SK-N-SH (cell line): ENCODE measurements at regions not wholly inside any gene's neighbourhood (a gene's known extent, or its start where the extent isn't known, plus 50 kb on each side); places are given as distances from the start of the nearest gene placed in this dataset.

Experiments used
- CTCF ChIA-PET: fragments of 300-600, 350-600 bp; formaldehyde crosslinking; extraction: SDS; loops from one replicate; lab custom pipeline; 2021; lab: Yijun Ruan, JAX
- POLR2A ChIA-PET: fragments of 350-600 bp; sonication (Branson Sonifier 250); formaldehyde crosslinking; extraction: SDS; loops from one replicate; lab custom pipeline; 2020; ENCODE audit warnings: antibody characterized with exemption, inconsistent platforms; lab: Yijun Ruan, JAX
- DNase-seq: peaks from one replicate; pipeline ENCODE4 v3.0.0; 2012
- H2AFZ ChIP-seq: fragments of 200-600 bp; sonication (generic); 2 replicates; pipeline ENCODE4 v1.8.1; 2016; ENCODE audit warnings: antibody characterized with exemption, mild to moderate bottlenecking, low read depth
- H3F3A ChIP-seq: fragments of 200-600 bp; sonication (generic); replicated peaks from 2 replicates; pipeline ENCODE3; 2016; ENCODE audit warnings: antibody characterized with exemption, mild to moderate bottlenecking; ENCODE audit not compliant: insufficient read depth
- H3K27ac ChIP-seq, 2 experiments: fragments of 200-500 bp in 1 of 2; fragments of 200-600 bp in 1 of 2; sonication (Bioruptor generic) in 1 of 2; sonication (generic), shearing (Covaris generic) in 1 of 2; 2 replicates each; pipeline versions ENCODE4 v1.5.1 to v1.6.1; 2014 to 2016; ENCODE audit warnings: low read depth in 2 of 2, inconsistent platforms in 1 of 2, low read length in 1 of 2, mild to moderate bottlenecking in 1 of 2, mixed read lengths in 1 of 2
- H3K27me3 ChIP-seq: fragments of 200-600 bp; sonication (generic), shearing (Covaris generic); 2 replicates; pipeline ENCODE4 v1.6.1; 2016; ENCODE audit warnings: mixed run types; ENCODE audit not compliant: insufficient read depth
- H3K36me3 ChIP-seq, 2 experiments: fragments of 200-500 bp in 1 of 2; fragments of 200-600 bp in 1 of 2; sonication (Bioruptor generic) in 1 of 2; sonication (generic) in 1 of 2; replicated peaks in 1 of 2; 2 replicates each; pipeline versions ENCODE3 to v1.5.1; 2014 to 2016; ENCODE audit warnings: low read length in 1 of 2, mild to moderate bottlenecking in 1 of 2; ENCODE audit not compliant: insufficient read depth in 2 of 2, control insufficient read depth in 1 of 2
- H3K4me1 ChIP-seq, 2 experiments: fragments of 200-500 bp in 1 of 2; fragments of 200-600 bp in 1 of 2; sonication (Bioruptor generic) in 1 of 2; sonication (generic), shearing (Covaris generic) in 1 of 2; 2 replicates each; pipeline versions ENCODE4 v1.5.1 to v1.6.1; 2014 to 2016; ENCODE audit warnings: low read depth in 1 of 2, low read length in 1 of 2, mixed run types in 1 of 2; ENCODE audit not compliant: insufficient read depth in 2 of 2, control insufficient read depth in 1 of 2
- H3K4me2 ChIP-seq: fragments of 200-600 bp; sonication (generic), shearing (Covaris generic); 2 replicates; pipeline ENCODE4 v1.6.1; 2017; ENCODE audit warnings: mixed run types
- H3K4me3 ChIP-seq, 2 experiments: fragments of 200-500 bp in 1 of 2; fragments of 200-600 bp in 1 of 2; sonication (Bioruptor generic) in 1 of 2; sonication (generic), shearing (Covaris generic) in 1 of 2; 2 replicates each; pipeline versions ENCODE4 v1.5.1 to v1.8.1; 2014 to 2016; ENCODE audit warnings: low read depth in 2 of 2, inconsistent platforms in 1 of 2, low read length in 1 of 2, mild to moderate bottlenecking in 1 of 2, mixed read lengths in 1 of 2, moderate library complexity in 1 of 2
- H3K79me2 ChIP-seq: fragments of 200-600 bp; sonication (generic); 2 replicates; pipeline ENCODE4 v1.8.1; 2017; ENCODE audit warnings: mild to moderate bottlenecking; ENCODE audit not compliant: insufficient read depth
- H3K9ac ChIP-seq: fragments of 200-600 bp; sonication (generic); 2 replicates; pipeline ENCODE4 v1.6.1; 2017; ENCODE audit warnings: mixed run types
- H3K9me2 ChIP-seq: fragments of 200-600 bp; sonication (generic); 2 replicates; pipeline ENCODE4 v1.6.1; 2017; ENCODE audit warnings: mixed run types
- H3K9me3 ChIP-seq: fragments of 200-600 bp; sonication (generic); 2 replicates; pipeline ENCODE4 v1.6.1; 2017; ENCODE audit warnings: mixed run types, mild to moderate bottlenecking, moderate library complexity
- H4K20me1 ChIP-seq: fragments of 200-600 bp; sonication (generic); 2 replicates; pipeline ENCODE4 v1.6.1; 2017; ENCODE audit warnings: mild to moderate bottlenecking, mixed run types; ENCODE audit not compliant: insufficient read depth
- CHD2 ChIP-seq: fragments of 150-350 bp; IDR thresholded peaks from 2 replicates; pipeline ENCODE4 v1.6.1; 2018; ENCODE audit warnings: low read length; ENCODE audit not compliant: partially characterized antibody
- FOXM1 ChIP-seq: IDR thresholded peaks from 2 replicates; pipeline ENCODE4 v1.4.0; 2012; ENCODE audit warnings: low read depth, mild to moderate bottlenecking
- GABPA ChIP-seq: IDR thresholded peaks from 2 replicates; pipeline ENCODE4 v1.4.0; 2012; ENCODE audit warnings: low read depth, mild to moderate bottlenecking
- GATA2 ChIP-seq: sonication (generic); formaldehyde crosslinking; IDR thresholded peaks from 2 replicates; pipeline ENCODE4 v1.5.0; 2020; ENCODE audit warnings: mild to moderate bottlenecking, missing genetic modification reagents
- JUND ChIP-seq: IDR thresholded peaks from 2 replicates; pipeline ENCODE4 v1.4.0; 2012
- MXI1 ChIP-seq: IDR thresholded peaks from 2 replicates; pipeline ENCODE4 v1.6.1; 2012; ENCODE audit warnings: mild to moderate bottlenecking, low read depth, low read length, improper control_type of control experiment
- NFIC ChIP-seq: IDR thresholded peaks from 2 replicates; pipeline ENCODE4 v1.4.0; 2012; ENCODE audit warnings: borderline replicate concordance
- RCOR1 ChIP-seq: fragments of 150-350 bp; IDR thresholded peaks from 2 replicates; pipeline ENCODE4 v1.6.1; 2017; ENCODE audit warnings: antibody characterized with exemption, low read length
- SIN3A ChIP-seq: IDR thresholded peaks from 2 replicates; pipeline ENCODE4 v1.6.1; 2012; ENCODE audit warnings: low read depth, mild to moderate bottlenecking, low read length, moderate library complexity, borderline replicate concordance
- TAF1 ChIP-seq: IDR thresholded peaks from 2 replicates; pipeline ENCODE4 v1.6.1; 2012; ENCODE audit warnings: low read depth, mild to moderate bottlenecking, low read length, moderate library complexity, borderline replicate concordance
- TCF12 ChIP-seq: IDR thresholded peaks from 2 replicates; pipeline ENCODE4 v1.4.0; 2012
- USF1 ChIP-seq: IDR thresholded peaks from 2 replicates; pipeline ENCODE4 v1.4.0; 2012; ENCODE audit warnings: low read depth, borderline replicate concordance
- USF2 ChIP-seq: fragments of 150-350 bp; IDR thresholded peaks from 2 replicates; pipeline ENCODE4 v1.6.1; 2017; ENCODE audit warnings: antibody characterized with exemption, low read length, low read depth, borderline replicate concordance
- YY1 ChIP-seq: IDR thresholded peaks from 2 replicates; pipeline ENCODE4 v1.4.0; 2012; ENCODE audit warnings: low read depth, mild to moderate bottlenecking
- WGBS: methylation state at CpG from one replicate; pipeline ENCODE4 v1.1.6; 2017; ENCODE audit warnings: low lambda C conversion rate; 5-methylcytosine and 5-hydroxymethylcytosine counted together
- TF ChIP-seq, protein P1 (sequence below): fragments of 150-350 bp; IDR thresholded peaks from 2 replicates; pipeline ENCODE4 v1.6.1; 2016; ENCODE audit warnings: mild to moderate bottlenecking, low read depth, low read length
- TF ChIP-seq, protein P2 (sequence below): fragments of 200-600 bp; sonication (generic); IDR thresholded peaks from 2 replicates; pipeline ENCODE4 v1.6.1; 2017; ENCODE audit warnings: antibody characterized with exemption, mild to moderate bottlenecking, moderate library complexity

DNA sequence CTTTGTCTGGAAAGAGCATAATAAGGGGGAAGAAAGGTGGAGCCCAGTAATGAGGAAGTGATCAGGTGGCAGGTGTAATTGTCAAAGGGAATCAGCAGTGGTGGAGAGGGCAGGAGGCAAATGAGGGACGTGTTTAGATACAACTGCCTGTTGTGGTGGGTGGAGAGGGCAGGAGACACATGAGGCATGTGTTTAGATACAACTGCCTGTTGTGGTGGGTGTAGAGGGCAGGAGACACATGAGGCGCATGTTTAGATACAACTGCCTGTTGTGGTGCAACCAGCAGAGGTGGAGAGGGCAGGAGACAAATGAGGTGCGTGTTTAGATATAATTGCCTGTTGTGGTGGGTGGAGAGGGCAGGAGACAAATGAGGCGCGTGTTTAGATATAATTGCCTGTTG is 173.1 kb downstream of the ANKRD30B start:
- Histone ChIP-seq H2AFZ (no peak overlapping the region), H3F3A (no peaks in the 10 kb centered on the region), H3K9ac (no peak overlapping the region), H3K27ac (no peak overlapping the region), H3K9me2 (no peaks in the 10 kb centered on the region), H3K36me3 (no peaks in the 10 kb centered on the region), H4K20me1 (no peaks in the 10 kb centered on the region), H3K9me3 (no peaks in the 10 kb centered on the region), H3K4me1 (no peaks in the 10 kb centered on the region), H3K27me3 (no peaks in the 10 kb centered on the region; the same call in 1 of the 2 replicates), H3K4me3 (no peak overlapping the region), H3K4me2 (no peak overlapping the region)
- ChIA-PET POLR2A (no interaction called here), CTCF (no interaction called here)
- no peak for DNase-seq
- 8% methylated on average over 5 of the region's 5 CpGs for WGBS
- TF ChIP-seq TAF1 (no peak), SIN3A (no peak), NFIC (no peak), JUND (no peak), FOXM1 (no peak), GATA2 (CRISPR knock-in tag) (no peak), RCOR1 (no peak), YY1 (no peak), TCF12 (no peak), USF2 (no peak), CHD2 (no peak), MXI1 (no peak), GABPA (no peak), USF1 (no peak)
- TF ChIP-seq, protein P1, sequence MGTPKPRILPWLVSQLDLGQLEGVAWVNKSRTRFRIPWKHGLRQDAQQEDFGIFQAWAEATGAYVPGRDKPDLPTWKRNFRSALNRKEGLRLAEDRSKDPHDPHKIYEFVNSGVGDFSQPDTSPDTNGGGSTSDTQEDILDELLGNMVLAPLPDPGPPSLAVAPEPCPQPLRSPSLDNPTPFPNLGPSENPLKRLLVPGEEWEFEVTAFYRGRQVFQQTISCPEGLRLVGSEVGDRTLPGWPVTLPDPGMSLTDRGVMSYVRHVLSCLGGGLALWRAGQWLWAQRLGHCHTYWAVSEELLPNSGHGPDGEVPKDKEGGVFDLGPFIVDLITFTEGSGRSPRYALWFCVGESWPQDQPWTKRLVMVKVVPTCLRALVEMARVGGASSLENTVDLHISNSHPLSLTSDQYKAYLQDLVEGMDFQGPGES = no peak
- TF ChIP-seq, protein P2, sequence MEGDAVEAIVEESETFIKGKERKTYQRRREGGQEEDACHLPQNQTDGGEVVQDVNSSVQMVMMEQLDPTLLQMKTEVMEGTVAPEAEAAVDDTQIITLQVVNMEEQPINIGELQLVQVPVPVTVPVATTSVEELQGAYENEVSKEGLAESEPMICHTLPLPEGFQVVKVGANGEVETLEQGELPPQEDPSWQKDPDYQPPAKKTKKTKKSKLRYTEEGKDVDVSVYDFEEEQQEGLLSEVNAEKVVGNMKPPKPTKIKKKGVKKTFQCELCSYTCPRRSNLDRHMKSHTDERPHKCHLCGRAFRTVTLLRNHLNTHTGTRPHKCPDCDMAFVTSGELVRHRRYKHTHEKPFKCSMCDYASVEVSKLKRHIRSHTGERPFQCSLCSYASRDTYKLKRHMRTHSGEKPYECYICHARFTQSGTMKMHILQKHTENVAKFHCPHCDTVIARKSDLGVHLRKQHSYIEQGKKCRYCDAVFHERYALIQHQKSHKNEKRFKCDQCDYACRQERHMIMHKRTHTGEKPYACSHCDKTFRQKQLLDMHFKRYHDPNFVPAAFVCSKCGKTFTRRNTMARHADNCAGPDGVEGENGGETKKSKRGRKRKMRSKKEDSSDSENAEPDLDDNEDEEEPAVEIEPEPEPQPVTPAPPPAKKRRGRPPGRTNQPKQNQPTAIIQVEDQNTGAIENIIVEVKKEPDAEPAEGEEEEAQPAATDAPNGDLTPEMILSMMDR = no peak
- TF ChIP-seq, all 33 proteins: peak for 0
- H3K79me2 ChIP-seq = no peaks in the 10 kb centered on the region
